ENCODE measurements at regions not wholly inside any gene's neighbourhood (a gene's known extent, or its start where the extent isn't known, plus 50 kb on each side); places are given as distances from the start of the nearest gene placed in this dataset.

- TF ChIP-seq CTCF (IDR thresholded peaks at IDR 0.05; ENCODE audit: insufficient read depth, low read length): no peak
- TF ChIP-seq POLR2AphosphoS5 (IDR thresholded peaks at IDR 0.05; ENCODE audit: low read depth): no peak
- no peak for TF ChIP-seq GABPA (IDR thresholded peaks at IDR 0.05; ENCODE audit: low read depth)
- TF ChIP-seq REST (IDR thresholded peaks at IDR 0.05; ENCODE audit: insufficient replicate concordance, low read depth): no peak
Measured at GRCh38 chr21:35641271-35642016, 418.9 kb downstream of the SETD4 start.

Measured in HL-60 (cell line).